HG03025 (cell line): ENCODE measurements at regions not wholly inside any gene's neighbourhood (a gene's known extent, or its start where the extent isn't known, plus 50 kb on each side); places are given as distances from the start of the nearest gene placed in this dataset.

Source experiments
- ATAC-seq: cut with Tn5 transposase; IDR thresholded peaks from one replicate; pipeline ENCODE4 v1.9.1; 2021; ENCODE audit warnings: mild to moderate bottlenecking, moderate library complexity; ENCODE audit not compliant: unreplicated experiment, low FRiP score

DNA sequence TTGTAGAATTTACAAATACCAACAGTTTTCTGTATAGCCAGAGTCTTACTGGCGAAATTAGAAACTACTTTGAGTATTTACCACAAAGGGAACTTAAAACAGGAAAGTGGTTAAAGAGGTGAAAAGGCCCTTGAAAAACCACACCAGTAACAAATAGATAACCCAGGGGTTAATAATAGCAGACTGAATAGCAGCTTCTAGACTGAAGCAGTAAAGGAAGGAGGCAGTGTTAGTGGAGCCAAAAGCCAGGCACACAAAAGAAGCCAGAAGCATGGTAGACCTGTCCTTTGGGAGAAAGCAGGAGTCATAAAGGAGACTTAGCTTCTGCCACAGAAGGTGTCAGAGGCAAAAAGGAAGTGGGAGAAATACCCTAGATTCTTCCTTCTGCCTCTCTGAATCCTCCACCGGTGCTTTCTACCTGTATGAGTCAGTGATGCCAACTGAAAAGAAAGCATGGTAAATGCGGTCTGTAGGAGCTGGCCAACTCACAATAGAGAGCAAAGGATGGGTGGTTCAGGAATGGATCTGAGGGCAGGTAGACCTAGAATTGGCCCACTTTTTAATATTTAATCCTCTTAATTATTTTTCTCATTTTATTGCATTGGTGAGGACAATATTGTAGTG, 97.3 kb downstream of the ARL6IP6 start:
- ATAC-seq: no peak

DNA sequence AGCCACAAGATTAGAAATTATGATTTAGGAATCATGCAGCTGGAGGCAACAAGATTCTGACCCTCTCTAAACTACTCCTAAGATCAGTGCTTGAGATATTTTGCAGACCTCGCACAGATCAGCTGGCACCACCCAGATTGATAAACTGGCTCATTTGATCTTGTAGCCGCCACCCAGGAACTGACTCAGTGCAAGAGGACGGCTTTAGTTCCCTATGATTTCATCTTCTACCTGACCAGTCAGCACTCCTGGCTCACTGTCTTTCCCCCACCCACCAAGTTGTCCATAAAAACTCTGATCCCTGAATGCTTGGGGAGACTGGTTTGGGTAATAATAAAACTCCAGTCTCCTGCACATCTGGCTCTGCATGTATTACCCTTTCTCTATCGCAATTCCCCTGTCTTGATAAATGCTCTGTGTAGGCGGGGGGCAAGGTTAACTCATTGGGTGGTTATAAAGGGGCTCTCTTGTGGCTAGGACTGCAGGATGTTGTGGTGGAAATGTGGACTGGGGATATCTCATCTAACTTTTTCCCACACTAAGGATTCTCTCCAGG, 96.1 kb downstream of the ARL6IP6 start:
- no peak for ATAC-seq

DNA sequence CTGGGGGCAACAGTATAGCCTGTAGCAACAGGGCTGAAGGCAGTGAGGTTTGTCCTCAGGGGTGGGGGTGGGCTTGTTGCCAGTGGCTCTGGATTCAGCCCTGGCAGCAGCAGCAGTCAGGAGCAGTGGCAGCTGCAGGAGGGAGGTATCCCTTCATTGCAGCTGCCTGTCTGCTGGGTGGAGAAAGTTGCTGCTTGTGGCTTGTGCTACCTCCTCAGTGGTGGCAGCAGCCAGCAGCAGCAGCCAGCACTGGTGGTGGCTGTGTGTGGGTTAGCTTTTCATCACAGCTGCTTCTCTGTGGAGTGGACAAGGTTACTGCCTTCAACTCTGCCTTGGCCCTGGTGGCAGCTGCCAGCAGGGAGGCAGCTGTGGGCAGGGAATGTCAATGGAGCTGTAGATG, 94.9 kb downstream of the ARL6IP6 start:
- no peak for ATAC-seq
